ENCODE measurements at regions not wholly inside any gene's neighbourhood (a gene's known extent, or its start where the extent isn't known, plus 50 kb on each side); places are given as distances from the start of the nearest gene placed in this dataset.

GRCh38 chrX:122552286-122552800 is 631.7 kb upstream of the GRIA3 start:
- Histone ChIP-seq H3K79me2 (ENCODE audit: control insufficient read depth, insufficient read depth, low read length) (no peaks in the 10 kb centered on the region), H3K36me3 (replicated peaks in 1 of 2; ENCODE audit: control extremely low read depth in 1 of 2, control insufficient read depth in 1 of 2, extremely low read depth in 1 of 2, insufficient read depth in 2 of 2, low read length in 1 of 2) (no peaks in the 10 kb centered on the region), H3K27me3 (replicated peaks in 1 of 4; ENCODE audit: control extremely low read depth in 1 of 4, control insufficient read depth in 3 of 4, insufficient read depth in 4 of 4, low read length in 3 of 4) (no peaks in the 10 kb centered on the region), H3K27ac (ENCODE audit: low read length in 2 of 2) (no peak overlapping the region), H3K4me2 (replicated peaks; ENCODE audit: low read depth, low read length, poor library complexity, severe bottlenecking) (no peak overlapping the region), H4K20me1 (ENCODE audit: control insufficient read depth, insufficient read depth, low read length, poor library complexity, severe bottlenecking) (no peaks in the 10 kb centered on the region), H3K4me3 (ENCODE audit: control extremely low read depth in 1 of 5, extremely low read depth in 1 of 5, insufficient read depth in 1 of 5, low read depth in 2 of 5, low read length in 4 of 5) (no peak overlapping the region), H3K4me1 (ENCODE audit: control insufficient read depth in 2 of 2, insufficient read depth in 2 of 2, low read length in 2 of 2) (no peaks in the 10 kb centered on the region), H3K9me3 (ENCODE audit: control extremely low read depth in 1 of 3, control insufficient read depth in 2 of 3, insufficient read depth in 1 of 3, low read length in 2 of 3) (no peaks in the 10 kb centered on the region), H2AFZ (ENCODE audit: insufficient read depth, low read depth, low read length, poor library complexity, severe bottlenecking) (no peak overlapping the region), H3K9ac (ENCODE audit: low read length) (no peak overlapping the region)
- H3K4me1 Mint-ChIP-seq: no peaks in the 10 kb centered on the region
- ChIA-PET POLR2A (no interaction called here), CTCF (no interaction called here)
- no peak overlapping the region for H3K27ac Mint-ChIP-seq
- TF ChIP-seq, protein P1, sequence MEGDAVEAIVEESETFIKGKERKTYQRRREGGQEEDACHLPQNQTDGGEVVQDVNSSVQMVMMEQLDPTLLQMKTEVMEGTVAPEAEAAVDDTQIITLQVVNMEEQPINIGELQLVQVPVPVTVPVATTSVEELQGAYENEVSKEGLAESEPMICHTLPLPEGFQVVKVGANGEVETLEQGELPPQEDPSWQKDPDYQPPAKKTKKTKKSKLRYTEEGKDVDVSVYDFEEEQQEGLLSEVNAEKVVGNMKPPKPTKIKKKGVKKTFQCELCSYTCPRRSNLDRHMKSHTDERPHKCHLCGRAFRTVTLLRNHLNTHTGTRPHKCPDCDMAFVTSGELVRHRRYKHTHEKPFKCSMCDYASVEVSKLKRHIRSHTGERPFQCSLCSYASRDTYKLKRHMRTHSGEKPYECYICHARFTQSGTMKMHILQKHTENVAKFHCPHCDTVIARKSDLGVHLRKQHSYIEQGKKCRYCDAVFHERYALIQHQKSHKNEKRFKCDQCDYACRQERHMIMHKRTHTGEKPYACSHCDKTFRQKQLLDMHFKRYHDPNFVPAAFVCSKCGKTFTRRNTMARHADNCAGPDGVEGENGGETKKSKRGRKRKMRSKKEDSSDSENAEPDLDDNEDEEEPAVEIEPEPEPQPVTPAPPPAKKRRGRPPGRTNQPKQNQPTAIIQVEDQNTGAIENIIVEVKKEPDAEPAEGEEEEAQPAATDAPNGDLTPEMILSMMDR (IDR thresholded peaks at IDR 0.05): no peak
- TF ChIP-seq EZH2 (IDR thresholded peaks at IDR 0.05; ENCODE audit: borderline replicate concordance, insufficient read depth, low read depth, low read length, poor library complexity, severe bottlenecking): no peak
- DNase-seq: no peak
- no peak overlapping the region for H3K4me3 Mint-ChIP-seq
- no peaks in the 10 kb centered on the region for H3K9me3 Mint-ChIP-seq (ENCODE audit: insufficient read depth)
- WGBS (ENCODE audit: insufficient coverage): no CpG with 5 or more reads among the region's 3 CpGs
- intact Hi-C loops (cut with micrococcal nuclease): no loop called here
- no peak for ATAC-seq (ENCODE audit: low read depth)
- no peaks in the 10 kb centered on the region for H3K27me3 Mint-ChIP-seq

DNA sequence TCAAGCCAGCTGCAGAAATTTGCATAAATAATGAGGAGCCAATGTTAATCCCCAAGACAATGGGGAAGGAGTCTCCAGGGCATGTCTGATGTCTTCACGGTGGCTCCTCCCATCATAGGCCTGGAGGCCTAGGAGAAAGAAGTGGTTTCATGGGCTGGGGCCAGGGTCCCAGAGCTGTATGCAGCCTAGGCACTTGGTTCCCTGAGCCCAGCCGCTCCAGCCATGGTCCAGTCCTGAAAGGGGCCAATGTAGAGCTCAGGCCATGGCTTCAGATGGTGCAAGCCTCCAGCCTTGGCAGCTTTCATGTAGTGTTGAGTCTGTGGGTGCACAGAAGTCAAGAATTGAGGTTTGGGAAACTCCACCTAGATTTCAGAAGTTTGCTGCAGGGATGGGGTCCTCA is 628.2 kb upstream of the GRIA3 start:
- Histone ChIP-seq H3K9ac (ENCODE audit: low read length) (no peak overlapping the region), H3K9me3 (ENCODE audit: control extremely low read depth in 1 of 3, control insufficient read depth in 2 of 3, insufficient read depth in 1 of 3, low read length in 2 of 3) (no peaks in the 10 kb centered on the region), H3K36me3 (replicated peaks in 1 of 2; ENCODE audit: control extremely low read depth in 1 of 2, control insufficient read depth in 1 of 2, extremely low read depth in 1 of 2, insufficient read depth in 2 of 2, low read length in 1 of 2) (no peaks in the 10 kb centered on the region), H3K79me2 (ENCODE audit: control insufficient read depth, insufficient read depth, low read length) (no peaks in the 10 kb centered on the region), H3K4me1 (ENCODE audit: control insufficient read depth in 2 of 2, insufficient read depth in 2 of 2, low read length in 2 of 2) (no peaks in the 10 kb centered on the region), H4K20me1 (ENCODE audit: control insufficient read depth, insufficient read depth, low read length, poor library complexity, severe bottlenecking) (no peaks in the 10 kb centered on the region), H3K4me3 (ENCODE audit: control extremely low read depth in 1 of 5, extremely low read depth in 1 of 5, insufficient read depth in 1 of 5, low read depth in 2 of 5, low read length in 4 of 5) (no peak overlapping the region), H2AFZ (ENCODE audit: insufficient read depth, low read depth, low read length, poor library complexity, severe bottlenecking) (no peak overlapping the region), H3K4me2 (replicated peaks; ENCODE audit: low read depth, low read length, poor library complexity, severe bottlenecking) (no peak overlapping the region), H3K27ac (ENCODE audit: low read length in 2 of 2) (no peak overlapping the region), H3K27me3 (replicated peaks in 1 of 4; ENCODE audit: control extremely low read depth in 1 of 4, control insufficient read depth in 3 of 4, insufficient read depth in 4 of 4, low read length in 3 of 4) (no peaks in the 10 kb centered on the region)
- WGBS (ENCODE audit: insufficient coverage): 100% methylated on average over 1 of the region's 2 CpGs
- Mint-ChIP-seq H3K27ac (no peak overlapping the region), H3K27me3 (no peaks in the 10 kb centered on the region), H3K4me3 (no peak overlapping the region), H3K4me1 (no peaks in the 10 kb centered on the region), H3K9me3 (ENCODE audit: insufficient read depth) (no peaks in the 10 kb centered on the region)
- ChIA-PET POLR2A (no interaction called here), CTCF (no interaction called here)
- DNase-seq: no peak
- TF ChIP-seq, protein P1 (IDR thresholded peaks at IDR 0.05): no peak
- no peak for TF ChIP-seq EZH2 (IDR thresholded peaks at IDR 0.05; ENCODE audit: borderline replicate concordance, insufficient read depth, low read depth, low read length, poor library complexity, severe bottlenecking)
- intact Hi-C loops (cut with micrococcal nuclease): no loop called here
- ATAC-seq (ENCODE audit: low read depth): no peak

All from B cell (primary cell).